WTC11 (cell line): ENCODE measurements at regions not wholly inside any gene's neighbourhood (a gene's known extent, or its start where the extent isn't known, plus 50 kb on each side); places are given as distances from the start of the nearest gene placed in this dataset.

Source experiments
- RELA ChIP-seq: sonication (generic); formaldehyde crosslinking; IDR thresholded peaks from 2 replicates; pipeline ENCODE4 v1.8.1; 2022; ENCODE audit warnings: missing genetic modification reagents, mild to moderate bottlenecking, borderline replicate concordance
- ZNF232 ChIP-seq: sonication (generic); formaldehyde crosslinking; IDR thresholded peaks from 2 replicates; pipeline ENCODE4 v1.8.0; 2022; ENCODE audit warnings: mild to moderate bottlenecking, missing genetic modification reagents
- TF ChIP-seq, protein P1 (sequence below): fragments of 200-600 bp; IDR thresholded peaks from 2 replicates; pipeline ENCODE4 v1.8.0; 2022; ENCODE audit warnings: antibody characterized with exemption
- TF ChIP-seq, protein P2 (sequence below): sonication (generic); formaldehyde crosslinking; IDR thresholded peaks from 2 replicates; pipeline ENCODE4 v1.8.1; 2022; ENCODE audit warnings: low read depth, missing genetic modification reagents, borderline replicate concordance

DNA sequence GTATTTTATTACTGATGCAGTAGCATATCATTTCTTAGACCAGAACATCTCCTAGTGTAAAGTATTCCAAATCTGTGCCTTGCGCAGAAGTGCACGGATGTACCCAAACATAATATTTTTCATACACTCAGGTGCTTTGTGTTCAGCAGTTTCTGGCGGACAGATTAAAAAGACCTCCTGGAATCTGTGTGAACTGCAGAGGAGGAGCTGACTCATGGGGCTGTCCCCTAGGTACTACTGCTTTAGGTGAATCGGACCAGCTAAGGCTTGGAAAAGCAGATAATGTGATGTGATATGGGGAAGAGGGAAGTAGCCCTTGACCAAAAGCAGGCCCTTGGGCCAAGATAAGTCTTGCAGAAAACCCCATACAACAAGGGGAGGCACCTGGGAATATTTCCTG is 310.1 kb downstream of the PLK2 start:
- TF ChIP-seq, protein P1, sequence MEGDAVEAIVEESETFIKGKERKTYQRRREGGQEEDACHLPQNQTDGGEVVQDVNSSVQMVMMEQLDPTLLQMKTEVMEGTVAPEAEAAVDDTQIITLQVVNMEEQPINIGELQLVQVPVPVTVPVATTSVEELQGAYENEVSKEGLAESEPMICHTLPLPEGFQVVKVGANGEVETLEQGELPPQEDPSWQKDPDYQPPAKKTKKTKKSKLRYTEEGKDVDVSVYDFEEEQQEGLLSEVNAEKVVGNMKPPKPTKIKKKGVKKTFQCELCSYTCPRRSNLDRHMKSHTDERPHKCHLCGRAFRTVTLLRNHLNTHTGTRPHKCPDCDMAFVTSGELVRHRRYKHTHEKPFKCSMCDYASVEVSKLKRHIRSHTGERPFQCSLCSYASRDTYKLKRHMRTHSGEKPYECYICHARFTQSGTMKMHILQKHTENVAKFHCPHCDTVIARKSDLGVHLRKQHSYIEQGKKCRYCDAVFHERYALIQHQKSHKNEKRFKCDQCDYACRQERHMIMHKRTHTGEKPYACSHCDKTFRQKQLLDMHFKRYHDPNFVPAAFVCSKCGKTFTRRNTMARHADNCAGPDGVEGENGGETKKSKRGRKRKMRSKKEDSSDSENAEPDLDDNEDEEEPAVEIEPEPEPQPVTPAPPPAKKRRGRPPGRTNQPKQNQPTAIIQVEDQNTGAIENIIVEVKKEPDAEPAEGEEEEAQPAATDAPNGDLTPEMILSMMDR, result no peak
- no peak for TF ChIP-seq RELA
- TF ChIP-seq ZNF232, result no peak
- TF ChIP-seq, protein P2, sequence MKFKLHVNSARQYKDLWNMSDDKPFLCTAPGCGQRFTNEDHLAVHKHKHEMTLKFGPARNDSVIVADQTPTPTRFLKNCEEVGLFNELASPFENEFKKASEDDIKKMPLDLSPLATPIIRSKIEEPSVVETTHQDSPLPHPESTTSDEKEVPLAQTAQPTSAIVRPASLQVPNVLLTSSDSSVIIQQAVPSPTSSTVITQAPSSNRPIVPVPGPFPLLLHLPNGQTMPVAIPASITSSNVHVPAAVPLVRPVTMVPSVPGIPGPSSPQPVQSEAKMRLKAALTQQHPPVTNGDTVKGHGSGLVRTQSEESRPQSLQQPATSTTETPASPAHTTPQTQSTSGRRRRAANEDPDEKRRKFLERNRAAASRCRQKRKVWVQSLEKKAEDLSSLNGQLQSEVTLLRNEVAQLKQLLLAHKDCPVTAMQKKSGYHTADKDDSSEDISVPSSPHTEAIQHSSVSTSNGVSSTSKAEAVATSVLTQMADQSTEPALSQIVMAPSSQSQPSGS (CRISPR knock-in tag), result no peak
